ENCODE measurements at regions not wholly inside any gene's neighbourhood (a gene's known extent, or its start where the extent isn't known, plus 50 kb on each side); places are given as distances from the start of the nearest gene placed in this dataset.

GRCh38 chr6:27156874-27157458 is 90.5 kb upstream of the PRSS16 start:
- no peak for TF ChIP-seq CTCF (IDR thresholded peaks at IDR 0.05; ENCODE audit: extremely low read depth, insufficient read depth, missing control alignments)
- in situ Hi-C loops (cut with MboI; ENCODE audit: low pct_unique_long_range_greater_than_20kb, low sequenced_read_pairs, unreplicated experiment), result loop anchor here (10.0 to 25.0 kb wide), 2 partner anchors 738 to 1205 kb away; a partner anchor contains a TSS
- DNase-seq (ENCODE audit: low spot score), result no peak

GRCh38 chr6:27157459-27158315 is 89.8 kb upstream of the PRSS16 start:
- no peak for DNase-seq (ENCODE audit: low spot score)
- peak; percentile 64 for TF ChIP-seq CTCF (IDR thresholded peaks at IDR 0.05; ENCODE audit: extremely low read depth, insufficient read depth, missing control alignments)
- in situ Hi-C loops (cut with MboI; ENCODE audit: low pct_unique_long_range_greater_than_20kb, low sequenced_read_pairs, unreplicated experiment), result loop anchor here (10.0 to 25.0 kb wide), 2 partner anchors 737 to 1205 kb away; a partner anchor contains a TSS

GRCh38 chr6:27158316-27158643 is 89.2 kb upstream of the PRSS16 start:
- TF ChIP-seq CTCF (IDR thresholded peaks at IDR 0.05; ENCODE audit: extremely low read depth, insufficient read depth, missing control alignments), result no peak
- no peak for DNase-seq (ENCODE audit: low spot score)
- in situ Hi-C loops (cut with MboI; ENCODE audit: low pct_unique_long_range_greater_than_20kb, low sequenced_read_pairs, unreplicated experiment), result loop anchor here (10.0 to 25.0 kb wide), 2 partner anchors 737 to 1204 kb away; a partner anchor contains a TSS

- in situ Hi-C loops (cut with MboI; ENCODE audit: low pct_unique_long_range_greater_than_20kb, low sequenced_read_pairs, unreplicated experiment), result loop anchor here (10.0 to 25.0 kb wide), 2 partner anchors 735 to 1203 kb away; a partner anchor contains a TSS
- no peak for DNase-seq (ENCODE audit: low spot score)
- no peak for TF ChIP-seq CTCF (IDR thresholded peaks at IDR 0.05; ENCODE audit: extremely low read depth, insufficient read depth, missing control alignments)
These were observed 87.8 kb upstream of the PRSS16 start for GRCh38 chr6:27159725-27160124.

- in situ Hi-C loops (cut with MboI; ENCODE audit: low pct_unique_long_range_greater_than_20kb, low sequenced_read_pairs, unreplicated experiment), result loop anchor here (25.0 kb wide), 1 partner anchor 1201 kb away; no protein-coding TSS in a partner anchor
These were observed 86.4 kb upstream of the PRSS16 start for GRCh38 chr6:27161115-27161514.

GRCh38 chr6:27161603-27161945 is 85.9 kb upstream of the PRSS16 start:
- TF ChIP-seq CTCF (IDR thresholded peaks at IDR 0.05; ENCODE audit: extremely low read depth, insufficient read depth, missing control alignments), result no peak
- in situ Hi-C loops (cut with MboI; ENCODE audit: low pct_unique_long_range_greater_than_20kb, low sequenced_read_pairs, unreplicated experiment), result loop anchor here (25.0 kb wide), 1 partner anchor 1201 kb away; no protein-coding TSS in a partner anchor
- DNase-seq (ENCODE audit: low spot score), result no peak

More at GRCh38 chr6:27161115-27161514, 86.4 kb upstream of the PRSS16 start:
- DNase-seq (ENCODE audit: low spot score), result no peak
- no peak for TF ChIP-seq CTCF (IDR thresholded peaks at IDR 0.05; ENCODE audit: extremely low read depth, insufficient read depth, missing control alignments)
